ENCODE measurements at regions not wholly inside any gene's neighbourhood (a gene's known extent, or its start where the extent isn't known, plus 50 kb on each side); places are given as distances from the start of the nearest gene placed in this dataset.
A peak's percentile ranks its signal among the peaks of the same experiment; 100 is the strongest.

- DNase-seq, result no peak
These were observed 264.2 kb downstream of the ZSWIM6 start for GRCh38 chr5:61596265-61596664.

GRCh38 chr5:61597684-61598083, 265.6 kb downstream of the ZSWIM6 start:
- TF ChIP-seq CTCF (IDR thresholded peaks at IDR 0.05) (no peak), POLR2A (IDR thresholded peaks at IDR 0.05) (no peak)
- no peak overlapping the region for H3K4me3 ChIP-seq
- no peaks in the 10 kb centered on the region for H3K36me3 ChIP-seq (ENCODE audit: low read depth, missing control alignments)
- intact Hi-C loops (cut with DNase I; ENCODE audit: low total_unique reads), result no loop called here
- no peak for DNase-seq
- H3K27me3 ChIP-seq, result no peaks in the 10 kb centered on the region
- no peaks in the 10 kb centered on the region for H3K4me1 ChIP-seq
- H3K27ac ChIP-seq, result no peak overlapping the region
- H3K9me3 ChIP-seq, result no peaks in the 10 kb centered on the region

More at GRCh38 chr5:61596265-61596664, 264.2 kb downstream of the ZSWIM6 start:
- no peaks in the 10 kb centered on the region for H3K36me3 ChIP-seq (ENCODE audit: low read depth, missing control alignments)
- 89 to 96% methylated on average over 1 of the region's 1 CpG for WGBS, 2 donors
- H3K27me3 ChIP-seq, result no peaks in the 10 kb centered on the region
- intact Hi-C loops (cut with DNase I; ENCODE audit: low total_unique reads), result no loop called here
- H3K4me1 ChIP-seq, result no peaks in the 10 kb centered on the region
- H3K4me3 ChIP-seq, result no peak overlapping the region
- no peak overlapping the region for H3K27ac ChIP-seq
- no peaks in the 10 kb centered on the region for H3K9me3 ChIP-seq
- TF ChIP-seq POLR2A (IDR thresholded peaks at IDR 0.05) (no peak), CTCF (IDR thresholded peaks at IDR 0.05) (no peak)

- Histone ChIP-seq H3K36me3 (ENCODE audit: low read depth, missing control alignments) (no peaks in the 10 kb centered on the region), H3K4me1 (no peaks in the 10 kb centered on the region), H3K9me3 (no peaks in the 10 kb centered on the region), H3K27me3 (no peaks in the 10 kb centered on the region), H3K27ac (no peak overlapping the region), H3K4me3 (no peak overlapping the region)
- TF ChIP-seq CTCF (IDR thresholded peaks at IDR 0.05), result no peak
- no peak for TF ChIP-seq POLR2A (IDR thresholded peaks at IDR 0.05)
- intact Hi-C loops (cut with DNase I; ENCODE audit: low total_unique reads), result no loop called here
- 78 to 86% methylated on average over 3 of the region's 3 CpGs for WGBS, 2 donors
- no peak for DNase-seq
These were observed 266.1 kb downstream of the ZSWIM6 start for GRCh38 chr5:61598126-61598525.

- Histone ChIP-seq H3K36me3 (ENCODE audit: low read depth, missing control alignments) (no peaks in the 10 kb centered on the region), H3K27ac (no peak overlapping the region), H3K4me1 (no peaks in the 10 kb centered on the region), H3K9me3 (no peaks in the 10 kb centered on the region), H3K27me3 (no peaks in the 10 kb centered on the region), H3K4me3 (no peak overlapping the region)
- peak; percentile 41 for DNase-seq
- 59 to 65% methylated on average over 5 of the region's 5 CpGs for WGBS, 2 donors
- TF ChIP-seq POLR2A (IDR thresholded peaks at IDR 0.05) (no peak), CTCF (IDR thresholded peaks at IDR 0.05) (no peak)
- intact Hi-C loops (cut with DNase I; ENCODE audit: low total_unique reads), result no loop called here
These were observed 267.5 kb downstream of the ZSWIM6 start for GRCh38 chr5:61599370-61600122.

- TF ChIP-seq CTCF (IDR thresholded peaks at IDR 0.05), result no peak
- no peak for TF ChIP-seq POLR2A (IDR thresholded peaks at IDR 0.05)
- Histone ChIP-seq H3K27ac (no peak overlapping the region), H3K9me3 (no peaks in the 10 kb centered on the region), H3K4me1 (no peaks in the 10 kb centered on the region), H3K4me3 (no peak overlapping the region), H3K27me3 (no peaks in the 10 kb centered on the region), H3K36me3 (ENCODE audit: low read depth, missing control alignments) (no peaks in the 10 kb centered on the region)
- DNase-seq, result no peak
- intact Hi-C loops (cut with DNase I; ENCODE audit: low total_unique reads), result no loop called here
These were observed 268.0 kb downstream of the ZSWIM6 start for GRCh38 chr5:61600123-61600444.

Data from testis (tissue), 2 donors.